ENCODE measurements at regions not wholly inside any gene's neighbourhood (a gene's known extent, or its start where the extent isn't known, plus 50 kb on each side); places are given as distances from the start of the nearest gene placed in this dataset.

DNA sequence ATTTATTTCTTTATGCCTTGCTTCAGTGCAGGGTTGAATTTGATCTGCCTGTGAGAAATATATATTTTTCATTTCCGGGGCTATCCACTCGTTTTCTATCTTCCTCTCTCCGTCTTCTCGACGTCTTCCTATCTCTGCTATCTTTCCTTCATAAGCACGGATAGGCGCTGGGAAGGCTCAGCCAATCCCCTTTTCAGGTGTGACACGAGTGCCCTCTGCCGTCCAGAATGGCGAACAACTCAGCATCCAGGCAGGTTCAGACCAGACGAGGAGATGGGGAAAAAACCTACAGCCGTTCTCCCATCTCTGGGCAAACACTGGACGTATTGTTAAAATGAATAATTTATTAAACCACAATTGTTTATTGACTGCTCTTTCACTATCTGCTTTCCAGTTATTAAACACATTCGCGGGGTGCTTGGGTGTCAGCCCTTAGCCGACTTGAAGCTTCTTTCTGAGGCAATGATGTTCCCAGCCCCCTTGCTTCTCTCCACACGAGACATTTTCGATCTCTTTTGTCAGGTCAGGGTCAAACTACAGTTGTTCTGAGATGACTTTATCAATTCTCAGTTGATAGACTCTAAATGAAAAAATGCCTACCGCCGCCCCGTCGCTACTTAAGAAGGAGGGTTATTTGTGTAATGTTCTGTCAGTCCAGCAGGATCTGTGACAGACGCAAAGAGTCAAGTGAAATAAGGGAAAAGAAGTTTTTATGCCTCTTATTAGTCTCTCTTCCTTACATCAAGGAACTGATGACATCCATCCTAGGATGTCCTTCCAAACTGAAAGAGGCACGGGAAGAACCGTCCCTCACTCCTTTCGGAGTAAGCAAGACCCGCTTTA is 96.3 kb upstream of the NOCT start:
- Histone ChIP-seq H3K18ac (ENCODE audit: low read depth, low read length) (no peak overlapping the region), H4K91ac (ENCODE audit: insufficient read depth, low read depth, low read length) (no peak overlapping the region), H3K23ac (ENCODE audit: low read depth, low read length) (no peak overlapping the region), H4K5ac (ENCODE audit: low read depth, low read length) (no peak overlapping the region), H2AFZ (replicated peaks; ENCODE audit: low read length, poor library complexity) (peak overlapping the region; percentile 54), H4K20me1 (ENCODE audit: insufficient read depth, low read length) (no peaks in the 10 kb centered on the region), H3K14ac (replicated peaks; ENCODE audit: low read depth, low read length) (0 out of 2 replicates have a peak overlapping the region, but pooled peaks have one; percentile 16), H2BK120ac (ENCODE audit: low read depth, low read length) (peak overlapping the region; percentile 56), H3K9me3 (ENCODE audit: control insufficient read depth, insufficient read depth, low read length) (no peaks in the 10 kb centered on the region), H3K36me3 (ENCODE audit: control insufficient read depth, insufficient read depth, low read length) (no peaks in the 10 kb centered on the region), H2BK15ac (ENCODE audit: low read depth, low read length) (no peak overlapping the region; the same call in 2 of the 3 replicates), H3K9ac (ENCODE audit: low read depth, low read length) (no peak overlapping the region), H3K4me3 (ENCODE audit: insufficient read depth, low read depth, low read length) (no peak overlapping the region), H3K27me3 (ENCODE audit: control insufficient read depth, insufficient read depth, low read length) (peaks cover 2% of the 10 kb centered on the region; the same call in 1 of the 2 replicates), H3K56ac (ENCODE audit: extremely low read depth, insufficient read depth, low read length) (0 out of 2 replicates have a peak overlapping the region, but pooled peaks have one; percentile 7), H3K4me1 (ENCODE audit: control insufficient read depth, insufficient read depth, low read length) (no peaks in the 10 kb centered on the region), H3K27ac (ENCODE audit: insufficient read depth, low read length) (no peak overlapping the region), H2BK20ac (ENCODE audit: low read depth, low read length) (0 out of 2 replicates have a peak overlapping the region, but pooled peaks have one; percentile 16), H3K4me2 (ENCODE audit: low read depth, low read length) (peak overlapping the region; percentile 45), H3K4ac (ENCODE audit: low read depth, low read length) (0 out of 2 replicates have a peak overlapping the region, but pooled peaks have one; percentile 26), H4K8ac (ENCODE audit: low read depth in 2 of 2, low read length in 2 of 2) (no peak overlapping the region; a peak in 1 of 4 replicates), H2BK5ac (ENCODE audit: low read depth, low read length, poor library complexity, severe bottlenecking) (no peak overlapping the region), H2AK9ac (replicated peaks; ENCODE audit: low read depth, low read length, poor library complexity) (peak overlapping the region; percentile 12), H3K9me1 (ENCODE audit: insufficient read depth, low read length) (no peaks in the 10 kb centered on the region), H3K79me1 (ENCODE audit: low read depth in 1 of 2, low read length in 2 of 2) (no peaks in the 10 kb centered on the region), H2AK5ac (ENCODE audit: low read depth, low read length) (no peak overlapping the region)
- no CpG with 5 or more reads among the region's 27 CpGs for WGBS, 2 experiments (ENCODE audit: extremely low coverage in 2 of 2, insufficient read length in 1 of 2)
- in situ Hi-C loops (cut with MboI; ENCODE audit: low sequenced_read_pairs): no loop called here
- intact Hi-C loops (cut with micrococcal nuclease): loop anchor here (1.0 to 10.0 kb wide), 5 partner anchors 48 to 883 kb away; no protein-coding TSS in a partner anchor
- DNase-seq: peak; percentile 82
- CTCF ChIA-PET: interaction anchor here (0.7 kb wide), 1 partner anchor 19 kb away, joined by 3 read pairs; no protein-coding TSS in a partner anchor
- dilution Hi-C loops (cut with HindIII; ENCODE audit: low sequenced_read_pairs, unreplicated experiment): no loop called here
- POLR2A ChIA-PET (ENCODE audit: unreplicated experiment): no interaction called here
- BruUV-seq (replicated peaks): no TSS peak
- ATAC-seq (ENCODE audit: low read depth): peak; percentile 100
- TF ChIP-seq, protein P1, sequence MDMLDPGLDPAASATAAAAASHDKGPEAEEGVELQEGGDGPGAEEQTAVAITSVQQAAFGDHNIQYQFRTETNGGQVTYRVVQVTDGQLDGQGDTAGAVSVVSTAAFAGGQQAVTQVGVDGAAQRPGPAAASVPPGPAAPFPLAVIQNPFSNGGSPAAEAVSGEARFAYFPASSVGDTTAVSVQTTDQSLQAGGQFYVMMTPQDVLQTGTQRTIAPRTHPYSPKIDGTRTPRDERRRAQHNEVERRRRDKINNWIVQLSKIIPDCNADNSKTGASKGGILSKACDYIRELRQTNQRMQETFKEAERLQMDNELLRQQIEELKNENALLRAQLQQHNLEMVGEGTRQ (IDR thresholded peaks at IDR 0.05; ENCODE audit: low read depth, low read length): no peak
- TF ChIP-seq MXI1 (IDR thresholded peaks at IDR 0.05; ENCODE audit: borderline replicate concordance, low read depth, low read length): no peak
- no peak for TF ChIP-seq MAFK (IDR thresholded peaks at IDR 0.05; ENCODE audit: low read depth, low read length)
- no peak for TF ChIP-seq CEBPB (IDR thresholded peaks at IDR 0.05; ENCODE audit: low read depth, low read length)
- TF ChIP-seq, protein P2, sequence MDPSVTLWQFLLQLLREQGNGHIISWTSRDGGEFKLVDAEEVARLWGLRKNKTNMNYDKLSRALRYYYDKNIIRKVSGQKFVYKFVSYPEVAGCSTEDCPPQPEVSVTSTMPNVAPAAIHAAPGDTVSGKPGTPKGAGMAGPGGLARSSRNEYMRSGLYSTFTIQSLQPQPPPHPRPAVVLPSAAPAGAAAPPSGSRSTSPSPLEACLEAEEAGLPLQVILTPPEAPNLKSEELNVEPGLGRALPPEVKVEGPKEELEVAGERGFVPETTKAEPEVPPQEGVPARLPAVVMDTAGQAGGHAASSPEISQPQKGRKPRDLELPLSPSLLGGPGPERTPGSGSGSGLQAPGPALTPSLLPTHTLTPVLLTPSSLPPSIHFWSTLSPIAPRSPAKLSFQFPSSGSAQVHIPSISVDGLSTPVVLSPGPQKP (IDR thresholded peaks at IDR 0.05; ENCODE audit: borderline replicate concordance, low read depth, low read length): no peak
- TF ChIP-seq RFX5 (IDR thresholded peaks at IDR 0.05; ENCODE audit: low read depth, low read length): no peak
- no peak for TF ChIP-seq FOS (IDR thresholded peaks at IDR 0.05; ENCODE audit: low read depth, low read length)
- TF ChIP-seq RCOR1 (IDR thresholded peaks at IDR 0.05; ENCODE audit: insufficient replicate concordance, low read length): no peak
- no peak for TF ChIP-seq BHLHE40 (IDR thresholded peaks at IDR 0.05; ENCODE audit: low read depth, low read length)
- 0 out of 2 replicates have a peak, but pooled peaks have one; percentile 25 for TF ChIP-seq POLR2A (IDR thresholded peaks at IDR 0.05; ENCODE audit: low read depth, low read length)
- TF ChIP-seq, protein P3, sequence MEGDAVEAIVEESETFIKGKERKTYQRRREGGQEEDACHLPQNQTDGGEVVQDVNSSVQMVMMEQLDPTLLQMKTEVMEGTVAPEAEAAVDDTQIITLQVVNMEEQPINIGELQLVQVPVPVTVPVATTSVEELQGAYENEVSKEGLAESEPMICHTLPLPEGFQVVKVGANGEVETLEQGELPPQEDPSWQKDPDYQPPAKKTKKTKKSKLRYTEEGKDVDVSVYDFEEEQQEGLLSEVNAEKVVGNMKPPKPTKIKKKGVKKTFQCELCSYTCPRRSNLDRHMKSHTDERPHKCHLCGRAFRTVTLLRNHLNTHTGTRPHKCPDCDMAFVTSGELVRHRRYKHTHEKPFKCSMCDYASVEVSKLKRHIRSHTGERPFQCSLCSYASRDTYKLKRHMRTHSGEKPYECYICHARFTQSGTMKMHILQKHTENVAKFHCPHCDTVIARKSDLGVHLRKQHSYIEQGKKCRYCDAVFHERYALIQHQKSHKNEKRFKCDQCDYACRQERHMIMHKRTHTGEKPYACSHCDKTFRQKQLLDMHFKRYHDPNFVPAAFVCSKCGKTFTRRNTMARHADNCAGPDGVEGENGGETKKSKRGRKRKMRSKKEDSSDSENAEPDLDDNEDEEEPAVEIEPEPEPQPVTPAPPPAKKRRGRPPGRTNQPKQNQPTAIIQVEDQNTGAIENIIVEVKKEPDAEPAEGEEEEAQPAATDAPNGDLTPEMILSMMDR (conservative IDR thresholded peaks at IDR 0.05; ENCODE audit: low read depth, low read length): peak; percentile 84
- peak; percentile 84 for TF ChIP-seq SMC3 (IDR thresholded peaks at IDR 0.05; ENCODE audit: low read depth, low read length)
- TF ChIP-seq RAD21 (IDR thresholded peaks at IDR 0.05; ENCODE audit: low read length): peak; percentile 93
- TF ChIP-seq CHD1 (IDR thresholded peaks at IDR 0.05; ENCODE audit: low read depth, low read length): no peak
